AG08396 (cell line): ENCODE measurements at regions not wholly inside any gene's neighbourhood (a gene's known extent, or its start where the extent isn't known, plus 50 kb on each side); places are given as distances from the start of the nearest gene placed in this dataset.
"Not testable (repeated sequence)": the region's sequence is repeated elsewhere in the genome, so short reads cannot be mapped to it uniquely, and the experiment has no call there.

ENCODE experiments used
- DNase-seq: peaks from one replicate; pipeline ENCODE4 v3.0.0; 2012; ENCODE audit warnings: low spot score, mixed read lengths

DNA sequence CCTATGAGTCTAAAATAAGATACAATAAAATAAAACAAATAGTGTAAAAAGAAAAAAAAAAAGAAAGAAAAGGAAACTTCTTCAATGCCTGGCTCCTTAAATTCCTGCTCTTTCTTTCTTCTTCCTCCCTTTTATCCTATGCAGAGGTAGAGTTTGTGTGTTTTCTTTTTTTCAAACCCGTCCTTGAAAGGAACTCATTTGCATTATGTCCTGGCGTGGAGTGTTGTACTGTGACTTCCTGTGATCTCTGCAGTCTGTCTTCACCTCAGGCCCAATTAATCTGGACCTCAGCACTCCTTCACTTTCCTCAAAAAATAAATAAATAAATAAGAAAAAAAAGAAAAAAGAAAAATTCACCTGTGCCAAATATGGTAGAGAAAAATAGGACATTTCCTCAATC is 541.9 kb upstream of the SPTLC3 start:
- no peak for DNase-seq

DNA sequence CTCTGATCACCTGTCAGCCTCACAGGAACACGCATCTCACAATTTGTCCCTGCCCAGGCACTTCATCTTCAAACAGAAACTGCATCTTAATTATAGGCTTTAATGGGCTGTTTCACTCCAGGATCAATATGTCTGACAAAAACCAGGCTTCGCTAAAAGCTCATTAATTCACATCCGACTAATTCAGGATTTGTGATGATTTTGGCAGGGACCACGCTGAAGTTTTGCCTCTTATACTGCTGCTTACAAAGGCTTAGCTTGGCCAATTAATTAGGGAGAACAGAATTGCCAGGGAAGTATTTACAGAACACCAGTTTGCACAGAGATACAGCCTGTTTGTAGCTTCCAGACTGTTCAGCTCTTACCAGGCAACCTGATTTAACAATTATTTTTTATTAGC is 541.0 kb upstream of the SPTLC3 start:
- DNase-seq, result no peak

DNA sequence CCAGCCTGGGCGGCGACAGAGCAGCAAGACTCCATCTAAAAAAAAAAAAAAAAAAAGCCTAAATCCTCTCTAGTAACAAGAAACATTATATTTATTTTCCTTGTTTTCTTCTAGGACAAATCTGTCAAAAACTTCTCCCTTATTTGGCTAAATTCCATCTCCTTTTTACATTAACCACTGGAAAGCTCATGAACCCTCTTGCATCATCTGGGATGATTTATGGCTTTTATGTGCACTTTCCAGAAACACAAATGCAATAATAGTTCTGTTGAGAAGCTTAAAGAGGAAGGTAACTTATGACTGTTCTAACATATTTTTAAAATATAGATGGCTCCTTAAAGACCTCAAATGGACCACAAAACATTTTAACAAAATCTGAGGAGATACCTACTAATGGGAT is 526.1 kb upstream of the SPTLC3 start:
- no peak for DNase-seq

DNA sequence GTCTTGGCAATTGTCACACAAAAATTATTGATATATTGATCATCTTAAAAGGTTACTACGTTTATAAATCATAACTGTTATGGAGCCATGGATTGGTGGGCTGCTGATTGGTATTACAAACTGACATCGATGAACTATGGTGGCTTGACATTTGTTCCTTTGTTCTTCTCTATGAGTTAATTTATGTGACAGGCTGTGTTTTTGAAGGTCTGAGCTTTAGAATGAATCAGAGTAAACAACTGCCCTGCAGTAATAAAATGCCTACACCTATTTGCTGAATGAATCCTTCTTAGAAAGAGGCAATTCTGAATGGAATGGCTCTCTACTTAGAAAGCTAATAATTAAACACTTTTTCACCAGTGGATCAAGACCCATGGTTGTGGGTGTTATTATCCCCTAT is 506.3 kb upstream of the SPTLC3 start:
- DNase-seq, result no peak

DNA sequence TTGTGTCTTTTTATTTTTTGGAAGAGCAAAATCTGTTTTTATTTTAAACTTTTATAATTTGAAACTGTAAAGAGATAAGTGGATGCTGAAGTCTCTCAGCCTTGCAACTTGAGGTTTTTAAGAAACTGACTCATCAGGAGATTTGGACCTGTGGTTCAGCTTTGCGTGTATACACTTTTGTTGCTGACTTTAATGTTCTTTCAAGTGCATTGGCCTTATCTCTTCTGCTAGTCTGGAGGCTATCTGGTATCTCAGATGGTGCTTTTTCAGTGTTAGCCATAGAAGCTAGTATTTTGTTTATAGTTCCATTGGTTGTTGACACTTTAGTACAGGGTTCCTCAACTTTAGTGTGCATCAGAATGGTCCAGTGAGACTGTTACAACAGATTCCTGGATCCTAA is 504.0 kb upstream of the SPTLC3 start:
- no peak for DNase-seq

DNA sequence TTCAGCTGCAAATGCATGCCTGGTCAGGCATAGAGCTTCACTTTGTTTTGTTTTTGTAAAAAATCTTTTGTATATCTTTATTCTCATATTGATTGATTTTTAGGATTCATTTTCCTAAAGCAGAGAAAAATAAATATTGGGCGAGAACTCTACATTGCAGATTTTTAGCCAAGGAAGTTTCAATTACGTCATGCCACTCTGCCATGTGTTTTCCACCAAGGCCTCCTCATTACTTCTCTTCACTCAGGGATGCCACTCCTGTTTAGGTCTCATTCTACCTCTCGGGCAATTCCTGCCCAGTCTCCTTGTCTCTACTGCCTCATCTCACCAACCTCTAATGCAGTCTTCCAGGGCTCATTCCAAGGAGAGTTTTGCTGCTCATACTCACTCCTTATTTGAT is 497.3 kb upstream of the SPTLC3 start:
- no peak for DNase-seq

DNA sequence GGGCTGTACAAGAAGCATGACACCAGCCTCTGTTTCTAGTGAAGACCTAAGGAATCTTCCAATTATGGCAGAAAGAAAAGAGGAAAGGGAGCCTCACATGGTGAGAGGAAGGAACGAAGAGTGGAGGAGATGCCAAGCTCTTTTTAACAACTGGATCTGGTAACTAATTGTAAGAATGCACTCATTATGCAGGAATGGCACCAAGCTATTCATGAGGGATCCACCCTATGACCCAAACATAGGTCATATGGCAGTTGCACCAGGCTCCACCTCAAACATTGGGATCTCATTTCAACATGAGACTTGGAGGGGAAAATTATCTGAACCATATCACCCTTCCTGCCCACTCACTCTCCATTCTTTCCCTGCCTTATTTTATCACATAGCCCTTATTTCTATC is 496.0 kb upstream of the SPTLC3 start:
- no peak for DNase-seq

DNA sequence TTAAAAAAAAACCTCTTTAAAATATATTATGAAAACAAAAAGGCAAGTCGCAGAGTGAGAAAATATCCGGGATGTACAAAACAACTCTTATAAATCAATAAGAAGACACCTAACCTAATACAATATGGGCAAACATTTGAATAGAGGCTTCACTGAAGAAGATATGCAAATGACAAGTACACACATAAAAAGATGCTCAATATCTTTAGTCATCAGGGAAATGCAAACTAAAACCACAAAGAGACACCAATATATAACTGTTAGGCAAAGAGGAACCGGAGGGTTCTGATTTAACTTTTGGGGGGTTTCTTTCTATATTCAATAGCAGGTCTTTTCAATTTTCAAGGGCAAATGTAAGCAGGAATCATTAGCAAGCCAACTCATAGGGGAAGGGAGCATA is 480.7 kb upstream of the SPTLC3 start:
- DNase-seq, result no peak

DNA sequence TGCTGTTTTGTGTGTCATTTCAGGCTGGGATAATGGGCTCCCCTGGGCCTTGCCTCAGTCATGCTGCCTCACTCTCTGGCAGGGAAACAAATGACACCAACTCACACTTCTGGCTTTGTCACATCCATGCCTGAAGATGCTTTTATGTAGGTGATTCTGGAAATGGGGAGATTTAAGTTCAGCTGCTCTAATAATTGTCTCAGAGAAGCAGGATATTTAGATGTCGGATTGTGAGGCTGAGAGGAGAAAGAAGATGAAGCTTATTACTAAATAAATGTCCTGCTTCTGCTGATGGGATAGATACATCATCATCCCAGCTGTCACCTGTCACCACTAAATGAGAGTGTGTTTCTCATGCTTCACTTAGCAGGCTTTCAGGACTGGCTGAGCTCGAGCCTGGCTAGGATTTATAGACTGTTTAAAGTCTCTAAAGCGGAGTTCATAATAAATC is 480.2 kb upstream of the SPTLC3 start:
- DNase-seq, result no peak

DNA sequence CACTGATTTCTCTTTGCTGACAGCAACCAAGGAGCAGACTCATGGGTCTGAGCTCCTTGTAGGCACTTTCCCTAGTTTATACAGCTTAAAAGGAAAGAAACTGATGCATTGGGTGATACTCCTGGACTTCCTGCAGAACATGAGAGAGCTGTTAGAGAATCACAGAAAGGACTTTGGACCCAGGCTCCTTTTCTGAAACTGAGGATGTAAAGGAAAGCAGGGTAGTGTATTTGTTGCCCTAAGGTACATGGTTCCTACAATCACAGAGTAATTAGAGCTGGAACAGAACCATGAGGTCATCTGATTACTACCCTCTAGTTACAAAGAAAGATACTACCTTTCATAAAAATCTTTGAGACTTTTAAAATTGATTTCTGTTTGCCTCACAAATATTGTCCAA is 477.1 kb upstream of the SPTLC3 start:
- DNase-seq, result no peak

DNA sequence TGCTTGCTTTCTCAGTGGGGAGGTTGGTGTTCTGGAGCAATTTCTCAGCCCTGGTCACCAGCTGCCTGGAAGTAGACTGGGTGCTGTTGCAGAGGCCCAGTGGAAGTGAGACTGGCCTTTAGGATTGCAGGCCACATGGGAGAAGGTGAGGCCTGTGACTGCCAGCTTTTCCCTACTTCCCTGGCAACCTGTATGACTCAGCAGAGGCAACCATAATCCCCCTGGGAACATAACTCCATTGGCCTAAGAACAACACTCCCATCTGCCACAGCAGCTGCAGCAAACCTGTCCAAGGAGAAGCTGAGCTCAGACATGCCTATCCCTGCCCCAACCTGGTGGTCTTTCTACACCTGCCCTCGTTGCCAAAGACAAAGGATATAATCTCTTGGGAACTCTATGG is 473.5 kb upstream of the SPTLC3 start:
- no peak for DNase-seq

DNA sequence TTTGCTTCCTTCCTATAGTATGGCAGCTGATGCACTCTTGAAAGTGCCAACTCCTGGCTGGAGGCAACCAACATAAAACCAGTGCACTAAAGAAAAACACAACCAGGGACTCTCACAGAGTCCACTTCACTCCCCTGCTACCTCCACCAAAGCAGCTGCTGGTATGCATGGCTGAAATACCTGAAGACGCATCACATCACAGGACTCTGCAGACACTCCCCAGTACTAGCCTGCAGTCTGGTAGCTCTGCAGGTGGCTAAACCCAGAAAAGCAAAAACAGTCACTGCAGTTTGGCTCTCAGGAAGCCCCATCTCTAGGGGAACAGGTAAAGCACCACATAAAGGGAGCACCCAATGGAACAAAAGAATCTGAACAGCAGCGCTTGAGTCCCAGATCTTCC is 473.0 kb upstream of the SPTLC3 start:
- DNase-seq, result no peak

DNA sequence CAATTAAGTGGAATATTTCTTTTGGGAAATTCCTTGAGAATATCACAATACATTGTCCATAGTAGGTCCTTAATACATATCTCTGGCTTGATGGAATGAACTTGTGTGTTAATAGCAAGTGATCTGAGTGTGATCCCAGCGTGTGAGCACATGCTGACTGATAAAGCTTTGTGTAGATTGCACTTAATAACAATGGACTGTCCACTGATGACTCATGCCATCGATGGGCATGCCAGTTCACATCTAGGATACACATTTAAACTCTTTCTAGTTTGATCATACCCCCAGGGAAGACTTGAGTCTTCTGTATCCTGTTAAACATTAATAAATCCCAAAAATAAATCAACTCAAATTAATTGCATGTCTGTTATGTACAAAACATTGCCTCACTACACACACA is 454.3 kb upstream of the SPTLC3 start:
- no peak for DNase-seq

DNA sequence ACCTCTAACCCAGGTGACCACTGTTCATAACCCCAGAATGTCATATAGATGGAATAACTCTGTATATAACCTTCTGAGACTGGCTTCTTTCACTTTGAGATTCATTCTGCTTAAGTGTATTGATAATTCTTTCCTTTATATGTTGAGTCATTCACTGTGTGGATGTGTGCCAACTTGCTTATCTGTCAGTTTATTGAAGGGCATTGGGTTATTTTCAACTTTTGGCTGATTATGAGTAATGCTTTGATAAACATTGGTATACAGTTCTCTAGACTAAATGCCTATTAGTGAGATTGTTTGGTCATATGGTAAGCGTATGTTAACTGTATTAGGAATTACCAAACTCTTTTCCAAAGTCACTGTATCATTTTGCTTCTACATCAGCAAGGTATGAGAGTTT is 453.4 kb upstream of the SPTLC3 start:
- DNase-seq, result no peak

DNA sequence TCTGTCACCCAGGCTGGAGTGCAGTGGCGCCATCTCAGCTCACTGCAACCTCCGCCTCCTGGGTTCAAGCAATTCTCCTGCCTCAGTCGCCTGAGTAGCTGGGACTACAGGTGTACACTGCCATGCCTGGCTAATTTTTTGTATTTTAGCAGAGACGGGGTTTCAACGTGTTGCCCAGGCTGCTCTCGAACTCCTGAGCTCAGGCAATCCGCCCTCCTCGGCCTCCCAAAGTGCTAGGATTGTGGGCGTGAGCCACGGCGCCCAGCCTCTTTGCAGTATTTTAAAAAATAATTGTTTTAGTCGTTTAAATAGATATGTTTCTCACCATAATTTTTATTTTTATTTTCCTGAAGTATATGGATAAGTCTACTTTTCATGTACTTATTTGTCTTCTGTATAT is 452.9 kb upstream of the SPTLC3 start:
- not testable (repeated sequence) for DNase-seq

DNA sequence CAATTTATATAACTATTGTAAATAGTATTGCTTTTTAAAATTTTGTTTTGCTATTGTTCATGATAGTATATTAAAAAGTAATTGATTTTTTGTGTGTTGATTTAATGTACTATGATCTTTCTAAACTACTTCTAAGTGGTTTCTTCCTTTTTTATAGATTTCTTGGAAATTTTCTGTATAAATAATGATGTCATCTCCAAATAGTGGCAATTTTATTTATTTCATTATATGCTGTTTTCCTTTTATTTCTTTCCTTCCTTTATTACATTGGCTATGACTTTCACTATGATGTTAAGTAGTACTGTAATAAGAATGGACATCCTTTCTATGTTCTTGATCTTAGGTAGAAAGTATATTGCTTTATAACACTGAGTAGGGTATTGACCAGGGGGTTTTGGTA is 451.5 kb upstream of the SPTLC3 start:
- no peak for DNase-seq

DNA sequence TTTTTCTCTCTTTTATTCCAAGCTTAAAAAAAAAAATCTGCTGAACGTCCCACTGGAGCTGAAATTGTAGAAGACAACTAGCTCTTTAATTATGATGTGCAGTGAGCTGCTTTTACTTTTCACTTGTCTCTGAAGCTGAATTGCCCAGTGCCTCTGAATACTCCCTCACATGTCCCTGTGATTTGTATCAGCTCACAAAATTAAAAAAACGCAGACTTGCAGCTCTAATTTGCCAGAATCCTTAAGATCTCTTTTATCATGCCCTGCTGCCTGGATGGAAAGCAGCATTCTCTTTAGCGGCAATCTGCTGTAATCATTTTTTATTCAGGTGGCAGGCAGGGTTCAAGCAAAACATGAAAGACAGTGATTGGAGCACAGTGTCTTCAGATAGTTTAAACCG is 443.8 kb upstream of the SPTLC3 start:
- no peak for DNase-seq

DNA sequence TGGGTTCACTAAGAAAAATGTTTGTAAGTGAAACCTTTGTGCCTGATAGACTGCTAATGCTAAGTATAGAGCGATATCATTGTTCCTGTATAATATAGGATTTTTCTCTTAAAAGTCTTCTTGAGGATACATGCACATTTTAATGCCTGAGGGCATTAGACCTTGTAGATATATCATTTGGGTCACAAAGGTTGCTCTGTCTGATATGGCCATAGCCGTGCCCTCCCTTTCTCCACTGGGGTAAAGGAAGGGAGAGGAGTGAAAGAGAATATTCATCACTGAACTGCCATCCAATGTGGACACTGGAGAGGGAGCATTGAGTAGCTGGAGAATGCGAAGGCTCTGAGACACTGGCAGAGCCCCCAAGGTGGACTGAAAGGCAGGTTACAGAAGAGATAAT is 442.2 kb upstream of the SPTLC3 start:
- no peak for DNase-seq

DNA sequence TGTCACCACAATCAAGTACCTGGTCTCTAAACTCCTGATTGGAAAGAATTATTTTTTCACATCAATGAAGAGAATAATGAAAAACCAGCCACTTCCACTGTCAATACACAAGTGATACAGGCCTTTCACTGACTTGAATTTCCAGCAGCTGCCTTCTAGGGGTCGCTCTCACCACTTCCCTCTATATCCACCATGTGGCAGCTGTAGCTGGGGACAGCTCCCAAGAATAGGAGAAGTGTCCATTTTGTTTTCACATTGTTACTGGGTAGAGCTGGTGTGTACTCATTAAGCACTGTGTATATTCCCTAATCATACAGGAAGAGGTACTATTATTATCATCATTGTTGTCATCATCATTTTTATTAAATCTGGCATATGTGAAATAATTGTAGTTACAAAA is 438.4 kb upstream of the SPTLC3 start:
- DNase-seq, result no peak

DNA sequence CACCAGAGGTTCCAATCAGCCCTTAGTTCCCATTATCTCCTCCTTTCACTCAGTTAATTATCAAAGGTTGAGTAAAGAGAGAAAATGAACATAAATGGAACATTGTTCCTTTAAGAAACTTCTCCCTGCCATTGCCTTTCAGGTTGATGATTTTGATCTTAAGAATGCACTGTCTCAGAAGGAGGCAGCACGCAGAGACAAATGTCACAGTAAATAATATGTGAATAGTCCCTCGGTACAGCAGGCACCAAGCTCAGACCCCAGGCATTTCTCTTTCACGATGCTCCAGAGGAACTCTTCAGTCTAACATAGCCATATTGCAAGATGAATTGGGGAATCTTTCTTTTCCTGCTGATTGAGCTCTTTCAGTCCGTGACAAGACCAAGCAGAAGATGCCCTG is 435.3 kb upstream of the SPTLC3 start:
- no peak for DNase-seq

DNA sequence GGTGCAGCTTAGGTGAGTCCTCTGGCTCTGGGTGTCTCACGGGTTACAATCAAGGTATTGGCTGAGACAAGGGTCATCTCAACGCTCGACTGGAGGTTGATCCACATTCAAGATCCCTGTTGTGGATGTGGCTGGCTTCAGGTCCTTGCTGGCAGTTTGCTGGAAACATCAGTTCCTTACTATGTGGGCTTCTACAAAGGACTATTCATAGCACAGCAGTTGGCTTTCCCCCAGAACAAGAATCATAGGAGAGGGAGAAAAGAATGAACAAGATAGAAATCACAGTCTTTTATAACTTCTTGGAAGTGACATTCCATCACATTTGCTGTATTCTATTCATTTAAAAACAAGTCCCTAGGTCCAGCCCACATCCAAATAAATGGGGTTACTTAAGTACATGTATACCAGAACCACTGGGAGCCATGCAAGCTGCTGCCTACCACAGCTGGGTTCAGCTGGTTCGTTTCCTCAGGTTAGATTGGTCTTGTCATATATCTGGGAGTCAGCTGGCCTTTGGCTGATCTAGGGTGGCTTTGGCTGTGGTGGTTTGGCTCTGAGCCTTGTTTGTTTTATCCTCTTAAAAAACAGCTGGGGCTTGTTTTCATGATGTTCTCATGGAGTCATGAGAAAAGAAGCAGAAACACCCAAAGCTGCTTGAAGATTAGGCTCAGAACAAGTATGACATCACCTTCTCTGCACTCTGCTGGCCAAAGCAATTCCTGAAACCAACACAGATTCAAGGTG is 433.2 kb upstream of the SPTLC3 start:
- no peak for DNase-seq

DNA sequence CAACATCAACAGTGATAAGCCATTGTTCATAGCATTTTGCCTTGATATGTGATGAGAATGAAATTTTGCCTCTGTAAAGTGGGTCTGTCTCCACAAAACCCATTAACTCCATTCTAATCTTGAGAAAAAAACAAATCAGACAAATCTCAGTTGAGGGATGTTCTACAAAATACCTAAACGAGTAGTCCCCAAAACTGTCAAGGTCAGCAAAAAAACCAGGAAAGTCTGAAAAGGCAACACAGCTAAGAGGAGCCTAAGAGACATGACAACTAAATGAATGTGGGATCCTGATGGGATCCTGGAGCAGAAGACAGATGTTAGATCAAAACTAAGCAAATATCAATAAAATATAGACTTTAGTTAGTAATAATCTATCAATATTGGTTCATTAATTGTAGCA is 431.6 kb upstream of the SPTLC3 start:
- DNase-seq, result no peak

DNA sequence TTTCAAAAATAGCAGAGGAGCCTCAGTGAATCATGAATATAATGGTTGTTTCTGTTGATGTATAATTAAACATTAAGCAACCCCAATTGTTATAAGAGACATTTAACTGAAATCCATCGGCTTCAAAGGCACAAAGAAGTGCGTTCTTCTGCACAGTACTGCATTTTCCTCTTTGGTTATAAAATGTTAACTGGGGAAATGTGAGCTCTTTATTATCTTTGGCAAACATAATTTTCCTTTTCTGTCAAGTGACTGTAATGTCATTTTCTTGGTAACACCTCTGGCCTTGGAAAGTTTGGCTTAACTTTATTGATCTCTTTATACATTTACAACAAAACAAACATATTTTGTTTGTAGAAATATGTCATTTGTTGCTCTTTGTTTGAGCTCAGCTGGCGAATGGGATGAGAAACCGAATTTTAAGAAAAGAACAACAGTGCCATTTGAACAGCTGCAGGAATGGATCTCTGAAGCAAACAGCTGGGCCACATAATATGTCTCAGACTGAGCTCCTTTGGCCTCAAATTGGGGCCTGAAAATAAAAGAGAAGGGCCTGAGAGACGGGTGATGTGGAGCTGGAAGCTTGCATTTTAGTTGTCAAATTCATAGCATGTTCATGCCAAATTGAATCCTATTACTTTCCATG is 427.0 kb upstream of the SPTLC3 start:
- DNase-seq, result no peak

DNA sequence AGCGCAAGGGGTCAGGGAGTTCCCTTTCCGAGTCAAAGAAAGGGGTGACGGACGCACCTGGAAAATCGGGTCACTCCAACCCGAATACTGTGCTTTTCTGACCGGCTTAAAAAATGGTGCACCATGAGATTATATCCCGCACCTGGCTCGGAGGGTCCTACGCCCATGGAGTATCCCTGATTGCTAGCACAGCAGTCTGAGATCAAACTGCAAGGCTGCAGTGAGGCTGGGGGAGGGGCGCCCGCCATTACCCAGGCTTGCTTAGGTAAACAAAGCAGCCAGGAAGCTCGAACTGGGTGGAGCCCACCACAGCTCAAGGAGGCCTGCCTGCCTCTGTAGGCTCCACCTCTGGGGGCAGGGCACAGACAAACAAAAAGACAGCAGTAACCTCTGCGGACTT is 426.1 kb upstream of the SPTLC3 start:
- DNase-seq, result not testable (repeated sequence)
